Inflammatory macrophage (primary cell): ENCODE measurements at regions not wholly inside any gene's neighbourhood (a gene's known extent, or its start where the extent isn't known, plus 50 kb on each side); places are given as distances from the start of the nearest gene placed in this dataset.
A peak's percentile ranks its signal among the peaks of the same experiment; 100 is the strongest.
"Not testable (repeated sequence)": the region's sequence is repeated elsewhere in the genome, so short reads cannot be mapped to it uniquely, and the experiment has no call there.

ENCODE experiments used
- DNase-seq, 2 donors: peaks; one replicate each; pipeline ENCODE4 v3.0.0-alpha.2; 2020 to 2022

- not testable (repeated sequence) for DNase-seq
Observed at GRCh38 chr1:219863816-219864215, 64.5 kb downstream of the SLC30A10 start.

- DNase-seq: no peak
Observed at GRCh38 chr1:219862366-219862765, 66.0 kb downstream of the SLC30A10 start.

GRCh38 chr1:219858980-219859379 lies 69.4 kb downstream of the SLC30A10 start:
- no peak for DNase-seq

- DNase-seq: no peak
Observed at GRCh38 chr1:219847215-219847855, 81.0 kb downstream of the SLC30A10 start.

GRCh38 chr1:219839595-219839994 lies 88.8 kb downstream of the SLC30A10 start:
- DNase-seq: not testable (repeated sequence)

GRCh38 chr1:219837994-219838294 lies 90.4 kb downstream of the SLC30A10 start:
- DNase-seq: no peak

- peak; percentile 35 to 37 for DNase-seq
Observed at GRCh38 chr1:219837274-219837993, 90.9 kb downstream of the SLC30A10 start.

GRCh38 chr1:219834314-219834917 lies 93.9 kb downstream of the SLC30A10 start:
- DNase-seq: no peak

- DNase-seq: no peak
Observed at GRCh38 chr1:219833214-219833815, 95.0 kb downstream of the SLC30A10 start.

GRCh38 chr1:219826290-219826689 lies 102.1 kb downstream of the SLC30A10 start:
- DNase-seq: no peak

GRCh38 chr1:219825355-219825754 lies 103.0 kb downstream of the SLC30A10 start:
- no peak for DNase-seq

- DNase-seq: no peak
Observed at GRCh38 chr1:219824338-219824737, 104.0 kb downstream of the SLC30A10 start.

GRCh38 chr1:219820551-219820950 lies 107.8 kb downstream of the SLC30A10 start:
- DNase-seq: no peak

- DNase-seq: no peak
Observed at GRCh38 chr1:219817914-219818313, 110.4 kb downstream of the SLC30A10 start.

GRCh38 chr1:219813294-219813693 lies 115.1 kb downstream of the SLC30A10 start:
- no peak for DNase-seq

GRCh38 chr1:219812491-219813203 lies 115.7 kb downstream of the SLC30A10 start:
- peak; percentile 29 to 41 for DNase-seq

- no peak for DNase-seq
Observed at GRCh38 chr1:219812086-219812485, 116.3 kb downstream of the SLC30A10 start.

- DNase-seq: no peak
Observed at GRCh38 chr1:219810451-219810850, 117.9 kb downstream of the SLC30A10 start.

GRCh38 chr1:219808790-219809189 lies 119.6 kb downstream of the SLC30A10 start:
- DNase-seq: no peak

- DNase-seq: no peak
Observed at GRCh38 chr1:219806642-219807041, 121.7 kb downstream of the SLC30A10 start.

GRCh38 chr1:219806020-219806419 lies 122.3 kb downstream of the SLC30A10 start:
- no peak for DNase-seq

- no peak for DNase-seq
Observed at GRCh38 chr1:219805191-219805590, 123.2 kb downstream of the SLC30A10 start.
